A549 (cell line): ENCODE measurements at regions not wholly inside any gene's neighbourhood (a gene's known extent, or its start where the extent isn't known, plus 50 kb on each side); places are given as distances from the start of the nearest gene placed in this dataset.

Experiments used
- CEBPB ChIP-seq, 2 experiments: fragments of >200 bp in 1 of 2; sonication (Bioruptor Twin) in 1 of 2; formaldehyde crosslinking in 1 of 2; IDR thresholded peaks; 2 replicates each; pipeline ENCODE4 v1.6.1; 2012 to 2016
- CTCF ChIP-seq: fragments of >200 bp; sonication (Bioruptor Twin); formaldehyde crosslinking; IDR thresholded peaks from 3 replicates; pipeline ENCODE4 v1.5.1; 2016
- HMGXB4 ChIP-seq: fragments of 250-450 bp; sonication (Bioruptor Pico); IDR thresholded peaks from 2 replicates; pipeline ENCODE4 v1.5.0; 2021; ENCODE audit warnings: mild to moderate bottlenecking, moderate library complexity, borderline replicate concordance
- POLR2A ChIP-seq: IDR thresholded peaks from 2 replicates; pipeline ENCODE4 v1.6.1; 2012; ENCODE audit warnings: mild to moderate bottlenecking, low read length
- RAD21 ChIP-seq, 2 experiments: fragments of >200 bp in 1 of 2; sonication (Bioruptor Twin) in 1 of 2; formaldehyde crosslinking in 1 of 2; IDR thresholded peaks in 1 of 2; conservative IDR thresholded peaks in 1 of 2; 2 replicates in 1 of 2; 3 replicates in 1 of 2; pipeline ENCODE4 v1.6.1; 2012 to 2018; ENCODE audit warnings: inconsistent platforms in 1 of 2
- TF ChIP-seq, protein P1 (sequence below): IDR thresholded peaks from 2 replicates; pipeline ENCODE4 v1.6.1; 2012

- TF ChIP-seq, protein P1, sequence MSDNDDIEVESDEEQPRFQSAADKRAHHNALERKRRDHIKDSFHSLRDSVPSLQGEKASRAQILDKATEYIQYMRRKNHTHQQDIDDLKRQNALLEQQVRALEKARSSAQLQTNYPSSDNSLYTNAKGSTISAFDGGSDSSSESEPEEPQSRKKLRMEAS, result no peak
- TF ChIP-seq RAD21 (conservative IDR thresholded peaks at IDR 0.05 in 1 of 2, IDR thresholded peaks at IDR 0.05 in 1 of 2) (no peak), CEBPB (IDR thresholded peaks at IDR 0.05) (no peak), POLR2A (no peak), HMGXB4 (no peak), CTCF (no peak)
These were observed 55.8 kb upstream of the NR2F2 start for GRCh38 chr15:96274698-96275097.
